ENCODE measurements at regions not wholly inside any gene's neighbourhood (a gene's known extent, or its start where the extent isn't known, plus 50 kb on each side); places are given as distances from the start of the nearest gene placed in this dataset.

DNA sequence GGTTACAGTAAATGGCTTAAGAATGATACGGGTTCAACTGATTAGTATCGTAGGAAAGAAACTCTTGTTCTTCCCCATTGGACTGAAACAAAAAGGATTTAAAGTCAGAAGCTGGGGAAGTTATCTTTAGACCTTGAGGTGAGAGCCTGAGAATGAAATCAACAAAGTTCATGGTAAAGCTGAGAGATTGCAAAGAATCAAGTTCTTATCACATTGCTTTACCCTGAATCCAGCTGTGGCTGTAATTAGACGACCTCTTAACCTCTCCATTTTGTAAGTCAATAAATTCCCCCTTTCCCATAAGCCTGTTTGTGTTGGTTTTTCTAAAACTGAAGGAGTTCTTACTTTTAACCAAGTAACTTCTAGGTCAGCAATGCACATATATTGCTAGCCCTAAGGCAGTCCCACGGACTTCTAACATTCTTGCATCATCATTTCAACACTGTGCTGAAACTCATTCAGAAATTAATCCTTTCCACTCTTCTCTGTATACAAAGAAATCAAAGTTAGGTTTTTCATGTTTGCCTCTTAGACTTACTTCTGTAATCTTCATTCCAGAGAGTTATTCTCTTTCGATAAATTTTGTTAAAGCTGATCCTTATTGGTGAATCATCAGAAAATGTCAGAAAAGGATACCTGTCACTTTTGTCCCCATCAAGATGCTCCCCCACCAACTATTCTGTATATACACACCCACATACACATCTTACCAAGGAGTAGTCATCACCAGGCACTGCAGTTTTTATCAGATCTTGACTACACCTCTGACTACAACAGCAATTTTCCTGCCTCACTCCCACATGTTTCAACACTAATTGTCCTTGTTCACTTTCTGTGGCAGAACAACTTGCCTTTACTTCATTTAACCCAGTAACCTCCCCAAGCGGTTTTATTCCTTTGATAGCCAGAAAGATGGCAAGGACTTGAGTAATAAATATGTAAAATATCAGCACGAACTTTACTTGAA is 77.9 kb upstream of the STK26 start:
- Mint-ChIP-seq H3K9me3 (no peaks in the 10 kb centered on the region), H3K27ac (no peak overlapping the region), H3K36me3 (no peaks in the 10 kb centered on the region), H3K4me1 (ENCODE audit: unreplicated experiment) (peaks cover 20% of the 10 kb centered on the region), H3K4me3 (no peak overlapping the region), H3K27me3 (no peaks in the 10 kb centered on the region)
- DNase-seq (ENCODE audit: extremely low spot score, unreplicated experiment), result no peak
- TF ChIP-seq CTCF (conservative IDR thresholded peaks at IDR 0.05), result no peak

GRCh38 chrX:131951166-131951565 is 71.9 kb upstream of the STK26 start:
- TF ChIP-seq CTCF (conservative IDR thresholded peaks at IDR 0.05), result no peak

DNA sequence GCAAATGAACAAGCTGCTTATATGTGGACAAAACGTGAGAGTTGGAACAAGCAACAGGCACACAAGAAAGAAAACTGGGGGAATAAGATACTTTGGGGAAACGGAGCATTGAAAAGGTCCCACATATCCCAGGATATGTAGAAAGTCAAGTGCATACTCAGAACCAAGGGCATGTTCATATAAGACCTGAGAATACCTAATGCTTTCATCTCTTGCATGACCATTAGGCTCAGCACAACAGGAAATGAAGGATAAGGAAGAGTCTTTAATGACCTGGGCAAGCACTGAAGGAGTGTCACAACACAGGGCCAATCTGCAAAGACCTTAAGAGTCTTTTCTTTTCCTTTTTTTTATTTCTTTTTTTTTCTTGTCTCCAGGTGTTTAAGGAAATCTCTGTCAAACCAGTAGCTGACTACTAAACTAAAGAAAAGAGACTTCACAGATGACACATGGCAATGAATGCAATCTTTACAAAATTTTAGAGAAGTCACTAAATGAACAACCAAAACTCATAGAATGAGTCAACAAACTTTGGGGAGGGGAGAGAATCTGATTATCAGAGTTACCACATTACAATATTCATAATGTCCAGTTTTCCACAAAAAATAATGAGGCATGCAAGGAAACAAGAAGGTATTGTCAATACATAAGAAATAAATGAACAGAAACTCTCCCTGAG is 67.9 kb upstream of the STK26 start:
- Mint-ChIP-seq H3K27ac (no peak overlapping the region), H3K36me3 (no peaks in the 10 kb centered on the region), H3K4me3 (no peak overlapping the region), H3K4me1 (ENCODE audit: unreplicated experiment) (no peaks in the 10 kb centered on the region), H3K9me3 (no peaks in the 10 kb centered on the region), H3K27me3 (no peaks in the 10 kb centered on the region)
- TF ChIP-seq CTCF (conservative IDR thresholded peaks at IDR 0.05), result no peak
- DNase-seq (ENCODE audit: extremely low spot score, unreplicated experiment), result no peak

More at GRCh38 chrX:131951166-131951565, 71.9 kb upstream of the STK26 start:
- no peak overlapping the region for H3K27ac Mint-ChIP-seq
- DNase-seq (ENCODE audit: extremely low spot score, unreplicated experiment), result no peak
- no peaks in the 10 kb centered on the region for H3K9me3 Mint-ChIP-seq
- H3K36me3 Mint-ChIP-seq, result no peaks in the 10 kb centered on the region
- no peaks in the 10 kb centered on the region for H3K27me3 Mint-ChIP-seq
- H3K4me3 Mint-ChIP-seq, result no peak overlapping the region
- H3K4me1 Mint-ChIP-seq (ENCODE audit: unreplicated experiment), result peaks cover 5% of the 10 kb centered on the region

DNA sequence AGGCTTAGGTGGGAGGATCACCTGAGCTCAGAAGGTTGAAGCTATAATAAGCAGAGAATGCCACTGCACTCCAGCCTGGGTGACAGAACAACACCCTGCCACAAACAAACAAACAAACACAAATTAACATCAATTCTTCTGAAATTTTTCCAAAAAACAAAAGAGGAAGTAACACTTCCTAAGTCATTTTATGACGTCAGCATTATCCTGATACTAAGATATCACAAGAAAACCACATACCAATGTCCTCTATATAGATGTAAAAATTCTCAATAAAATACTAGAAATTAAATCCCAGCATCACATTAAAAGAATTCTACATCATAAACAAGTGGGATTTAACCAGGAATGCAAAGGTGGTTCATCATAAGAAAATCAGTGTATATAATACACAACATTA is 64.4 kb upstream of the STK26 start:
- no peaks in the 10 kb centered on the region for H3K4me1 Mint-ChIP-seq (ENCODE audit: unreplicated experiment)
- peaks cover 3% of the 10 kb centered on the region for H3K27me3 Mint-ChIP-seq
- DNase-seq (ENCODE audit: extremely low spot score, unreplicated experiment), result no peak
- H3K9me3 Mint-ChIP-seq, result no peaks in the 10 kb centered on the region
- no peak for TF ChIP-seq CTCF (conservative IDR thresholded peaks at IDR 0.05)
- no peak overlapping the region for H3K4me3 Mint-ChIP-seq
- H3K27ac Mint-ChIP-seq, result no peak overlapping the region
- H3K36me3 Mint-ChIP-seq, result no peaks in the 10 kb centered on the region

GRCh38 chrX:131970347-131970746 is 52.8 kb upstream of the STK26 start:
- Mint-ChIP-seq H3K27ac (no peak overlapping the region), H3K4me1 (ENCODE audit: unreplicated experiment) (no peaks in the 10 kb centered on the region), H3K4me3 (no peak overlapping the region), H3K27me3 (no peaks in the 10 kb centered on the region), H3K36me3 (no peaks in the 10 kb centered on the region), H3K9me3 (no peaks in the 10 kb centered on the region)
- TF ChIP-seq CTCF (conservative IDR thresholded peaks at IDR 0.05), result no peak
- DNase-seq (ENCODE audit: extremely low spot score, unreplicated experiment), result no peak
